NCI-H2171 (cell line): ENCODE measurements at regions not wholly inside any gene's neighbourhood (a gene's known extent, or its start where the extent isn't known, plus 50 kb on each side); places are given as distances from the start of the nearest gene placed in this dataset.

Source experiments
- DNase-seq: peaks from one replicate; lab custom pipeline; 2025; lab: John Stamatoyannopoulos, UW

GRCh38 chr5:5951953-5952352 is 426.4 kb downstream of the MED10 start:
- DNase-seq, result no peak

- DNase-seq, result no peak
Observed at GRCh38 chr5:5950658-5951057, 427.7 kb downstream of the MED10 start.

GRCh38 chr5:5941486-5941885 is 436.9 kb downstream of the MED10 start:
- no peak for DNase-seq

- DNase-seq, result no peak
Observed at GRCh38 chr5:5939759-5940370, 438.5 kb downstream of the MED10 start.

- DNase-seq, result no peak
Observed at GRCh38 chr5:5933651-5934050, 444.7 kb downstream of the MED10 start.

GRCh38 chr5:5932824-5933223 is 445.5 kb downstream of the MED10 start:
- no peak for DNase-seq

GRCh38 chr5:5930561-5930960 is 447.8 kb downstream of the MED10 start:
- no peak for DNase-seq

GRCh38 chr5:5929291-5930020 is 448.9 kb downstream of the MED10 start:
- DNase-seq, result no peak

GRCh38 chr5:5925191-5925590 is 453.2 kb downstream of the MED10 start:
- DNase-seq, result no peak

GRCh38 chr5:5919411-5919810 is 458.9 kb downstream of the MED10 start:
- no peak for DNase-seq

- no peak for DNase-seq
Observed at GRCh38 chr5:5906778-5907177, 471.6 kb downstream of the MED10 start.

GRCh38 chr5:5905186-5905585 is 473.2 kb downstream of the MED10 start:
- no peak for DNase-seq

GRCh38 chr5:5904113-5904512 is 474.2 kb downstream of the MED10 start:
- no peak for DNase-seq

- no peak for DNase-seq
Observed at GRCh38 chr5:5902678-5903646, 475.4 kb downstream of the MED10 start.

- DNase-seq, result no peak
Observed at GRCh38 chr5:5900350-5900749, 477.9 kb downstream of the ICE1 start.

GRCh38 chr5:5899716-5900115 is 477.2 kb downstream of the ICE1 start:
- no peak for DNase-seq

- no peak for DNase-seq
Observed at GRCh38 chr5:5888284-5888683, 465.8 kb downstream of the ICE1 start.

- no peak for DNase-seq
Observed at GRCh38 chr5:5887833-5888232, 465.4 kb downstream of the ICE1 start.

GRCh38 chr5:5886812-5887486 is 464.5 kb downstream of the ICE1 start:
- DNase-seq, result peak; percentile 37

- DNase-seq, result no peak
Observed at GRCh38 chr5:5886353-5886752, 463.9 kb downstream of the ICE1 start.

GRCh38 chr5:5885782-5886181 is 463.3 kb downstream of the ICE1 start:
- no peak for DNase-seq

- no peak for DNase-seq
Observed at GRCh38 chr5:5884593-5884992, 462.1 kb downstream of the ICE1 start.
